H4 (cell line): ENCODE measurements at regions not wholly inside any gene's neighbourhood (a gene's known extent, or its start where the extent isn't known, plus 50 kb on each side); places are given as distances from the start of the nearest gene placed in this dataset.
"Not testable (repeated sequence)": the region's sequence is repeated elsewhere in the genome, so short reads cannot be mapped to it uniquely, and the experiment has no call there.

ENCODE experiments used
- DNase-seq: peaks from one replicate; pipeline ENCODE4 v3.0.0-alpha.2; 2015; ENCODE audit warnings: low spot score

- DNase-seq: no peak
These were observed 130.8 kb upstream of the PRR20G start for GRCh38 chr3:127418560-127419147.

GRCh38 chr3:127417709-127418559 is 130.1 kb upstream of the PRR20G start:
- no peak for DNase-seq

- no peak for DNase-seq
These were observed 126.0 kb upstream of the PRR20G start for GRCh38 chr3:127413871-127414270.

- no peak for DNase-seq
These were observed 125.5 kb upstream of the PRR20G start for GRCh38 chr3:127413318-127413673.

- DNase-seq: no peak
These were observed 124.9 kb upstream of the PRR20G start for GRCh38 chr3:127412578-127413317.

GRCh38 chr3:127411875-127412274 is 124.0 kb upstream of the PRR20G start:
- not testable (repeated sequence) for DNase-seq

GRCh38 chr3:127411083-127411727 is 123.4 kb upstream of the PRR20G start:
- DNase-seq: no peak

GRCh38 chr3:127410678-127411077 is 122.8 kb upstream of the PRR20G start:
- no peak for DNase-seq

- no peak for DNase-seq
These were observed 122.3 kb upstream of the PRR20G start for GRCh38 chr3:127410137-127410488.

- no peak for DNase-seq
These were observed 121.7 kb upstream of the PRR20G start for GRCh38 chr3:127409421-127410136.

GRCh38 chr3:127408684-127409420 is 121.0 kb upstream of the PRR20G start:
- DNase-seq: no peak

GRCh38 chr3:127408022-127408683 is 120.3 kb upstream of the PRR20G start:
- DNase-seq: no peak

- DNase-seq: no peak
These were observed 119.4 kb upstream of the PRR20G start for GRCh38 chr3:127407026-127407939.

GRCh38 chr3:127406309-127407025 is 118.6 kb upstream of the PRR20G start:
- peak; percentile 86 for DNase-seq

- DNase-seq: no peak
These were observed 117.9 kb upstream of the PRR20G start for GRCh38 chr3:127405791-127406190.

GRCh38 chr3:127405010-127405598 is 117.3 kb upstream of the PRR20G start:
- no peak for DNase-seq

GRCh38 chr3:127404221-127405009 is 116.6 kb upstream of the PRR20G start:
- no peak for DNase-seq
